AG04449 (cell line): ENCODE measurements at regions not wholly inside any gene's neighbourhood (a gene's known extent, or its start where the extent isn't known, plus 50 kb on each side); places are given as distances from the start of the nearest gene placed in this dataset.
A peak's percentile ranks its signal among the peaks of the same experiment; 100 is the strongest.

Source experiments
- CTCF ChIA-PET: fragments of 350-600 bp; formaldehyde crosslinking; extraction: SDS; loops from one replicate; lab custom pipeline; 2021; ENCODE audit warnings: antibody characterized with exemption; lab: Yijun Ruan, JAX
- POLR2A ChIA-PET: fragments of 400-600, 350-600 bp; formaldehyde crosslinking; extraction: SDS; loops from one replicate; lab custom pipeline; 2020; ENCODE audit warnings: antibody characterized with exemption, inconsistent platforms; lab: Yijun Ruan, JAX
- DNase-seq: peaks from one replicate; pipeline ENCODE4 v3.0.0-alpha.2; 2010; ENCODE audit warnings: low read depth, low spot score
- H3K4me3 ChIP-seq: 2 replicates; pipeline ENCODE4 v1.5.1; 2011; ENCODE audit warnings: low read depth, mild to moderate bottlenecking, control low read depth, low read length
- TF ChIP-seq, protein P1 (sequence below): IDR thresholded peaks from one replicate; pipeline ENCODE4 v1.5.1; 2011; ENCODE audit warnings: mild to moderate bottlenecking, moderate library complexity, low read length, control low read depth, inconsistent platforms; ENCODE audit not compliant: insufficient read depth; ENCODE audit errors: missing control alignments

DNA sequence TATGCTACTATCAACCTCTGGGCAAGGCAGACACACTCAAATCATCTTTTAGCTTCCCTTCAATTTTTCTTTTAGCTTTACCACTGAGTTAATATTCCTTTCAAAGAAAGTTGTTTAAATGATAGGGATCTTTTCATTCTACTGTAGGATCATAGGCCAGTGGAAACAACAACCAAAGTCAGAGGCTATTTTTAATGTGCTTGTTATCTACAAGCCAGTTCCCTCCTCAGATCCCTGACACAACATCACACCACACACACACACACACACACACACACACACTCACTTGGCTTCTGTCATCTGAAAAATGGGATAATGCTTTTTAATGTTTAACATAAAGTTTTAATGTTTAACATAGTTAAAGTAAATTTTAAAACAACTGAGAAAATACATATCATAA is 106.7 kb upstream of the CAV2 start:
- CTCF ChIA-PET = no interaction called here
- no peak overlapping the region for H3K4me3 ChIP-seq
- no peak for DNase-seq
- TF ChIP-seq, protein P1, sequence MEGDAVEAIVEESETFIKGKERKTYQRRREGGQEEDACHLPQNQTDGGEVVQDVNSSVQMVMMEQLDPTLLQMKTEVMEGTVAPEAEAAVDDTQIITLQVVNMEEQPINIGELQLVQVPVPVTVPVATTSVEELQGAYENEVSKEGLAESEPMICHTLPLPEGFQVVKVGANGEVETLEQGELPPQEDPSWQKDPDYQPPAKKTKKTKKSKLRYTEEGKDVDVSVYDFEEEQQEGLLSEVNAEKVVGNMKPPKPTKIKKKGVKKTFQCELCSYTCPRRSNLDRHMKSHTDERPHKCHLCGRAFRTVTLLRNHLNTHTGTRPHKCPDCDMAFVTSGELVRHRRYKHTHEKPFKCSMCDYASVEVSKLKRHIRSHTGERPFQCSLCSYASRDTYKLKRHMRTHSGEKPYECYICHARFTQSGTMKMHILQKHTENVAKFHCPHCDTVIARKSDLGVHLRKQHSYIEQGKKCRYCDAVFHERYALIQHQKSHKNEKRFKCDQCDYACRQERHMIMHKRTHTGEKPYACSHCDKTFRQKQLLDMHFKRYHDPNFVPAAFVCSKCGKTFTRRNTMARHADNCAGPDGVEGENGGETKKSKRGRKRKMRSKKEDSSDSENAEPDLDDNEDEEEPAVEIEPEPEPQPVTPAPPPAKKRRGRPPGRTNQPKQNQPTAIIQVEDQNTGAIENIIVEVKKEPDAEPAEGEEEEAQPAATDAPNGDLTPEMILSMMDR = no peak
- POLR2A ChIA-PET = no interaction called here

DNA sequence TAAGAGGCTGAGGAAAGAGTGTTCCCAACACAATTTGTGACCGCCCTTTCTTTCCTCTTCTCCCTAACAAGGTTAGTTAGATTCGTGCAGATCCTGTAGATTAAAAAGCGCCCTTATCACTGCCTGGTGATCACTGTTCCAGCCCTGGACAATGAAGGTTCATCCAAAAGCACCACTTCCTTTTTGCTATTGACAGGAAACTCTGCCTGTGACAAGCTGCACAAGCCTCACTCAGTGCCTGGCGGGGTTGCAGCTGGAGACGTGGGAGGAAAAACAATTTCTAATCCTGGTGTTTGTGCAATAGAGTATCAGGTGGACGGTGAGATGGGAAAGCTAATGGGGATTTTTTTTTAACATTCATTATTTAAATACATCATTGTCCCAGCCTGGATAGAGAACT is 105.9 kb upstream of the CAV2 start:
- POLR2A ChIA-PET = no interaction called here
- CTCF ChIA-PET = no interaction called here
- no peak for DNase-seq
- no peak overlapping the region for H3K4me3 ChIP-seq
- TF ChIP-seq, protein P1 = no peak

DNA sequence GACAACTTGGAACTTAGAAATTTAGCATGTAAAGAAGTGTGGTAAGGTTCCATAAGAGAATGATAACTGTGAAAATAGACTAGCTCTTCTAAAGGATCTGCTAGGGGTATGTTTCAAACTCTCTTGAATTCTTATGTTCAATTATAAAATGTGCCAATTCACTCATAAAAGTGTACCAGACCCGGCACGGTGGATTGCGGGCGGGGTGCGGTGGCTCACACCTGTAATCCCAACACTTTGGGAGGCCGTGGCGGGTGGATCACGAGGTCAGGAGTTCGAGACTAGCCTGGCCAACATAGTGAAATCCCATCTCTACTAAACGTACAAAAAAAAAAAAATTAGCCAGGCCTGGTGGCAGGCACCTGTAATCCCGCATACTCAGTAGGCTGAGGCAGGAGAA is 105.4 kb upstream of the CAV2 start:
- no peak for DNase-seq
- no peak overlapping the region for H3K4me3 ChIP-seq
- TF ChIP-seq, protein P1 = no peak
- POLR2A ChIA-PET = no interaction called here
- CTCF ChIA-PET = no interaction called here

DNA sequence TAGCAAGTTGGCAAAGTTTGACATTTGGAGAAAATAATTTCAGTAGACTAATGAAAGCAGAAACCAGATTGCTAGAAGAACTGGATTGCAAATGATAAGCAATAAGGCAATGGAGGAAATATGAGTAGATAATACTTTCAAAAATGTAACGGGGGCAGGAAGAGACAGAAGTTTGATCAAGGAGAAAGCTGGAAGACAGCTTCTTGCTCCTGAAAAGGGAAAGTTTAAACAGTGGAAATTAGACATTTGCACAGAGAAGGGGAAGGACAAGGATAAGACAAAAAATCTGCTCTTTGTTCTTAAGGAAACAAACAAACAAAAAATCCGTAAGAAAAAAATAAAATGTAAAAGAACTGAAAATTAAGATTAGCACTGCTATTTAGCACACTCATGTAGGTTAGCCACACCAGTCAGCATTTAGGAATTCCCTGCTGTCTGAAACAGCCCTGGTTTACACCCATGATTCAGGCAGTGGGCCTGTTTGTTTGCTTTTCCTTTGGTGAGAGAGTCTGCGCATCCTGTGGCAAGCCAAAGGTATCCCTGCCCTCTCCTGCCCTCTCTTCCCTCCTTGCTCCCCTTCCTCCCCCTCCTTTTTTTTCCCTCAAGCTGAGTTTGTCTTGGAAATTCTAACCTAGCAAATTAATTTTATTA is 104.3 kb upstream of the CAV2 start:
- TF ChIP-seq, protein P1 = no peak
- POLR2A ChIA-PET = interaction anchor here (1.0 kb wide), 1 partner anchor 131 kb away, joined by 3 read pairs; no protein-coding TSS in a partner anchor
- peak; percentile 76 for DNase-seq
- CTCF ChIA-PET = interaction anchor here (0.6 to 1.2 kb wide), 2 partner anchors 28 to 259 kb away, joined by 3 to 4 read pairs; no protein-coding TSS in a partner anchor
- H3K4me3 ChIP-seq = no peak overlapping the region

DNA sequence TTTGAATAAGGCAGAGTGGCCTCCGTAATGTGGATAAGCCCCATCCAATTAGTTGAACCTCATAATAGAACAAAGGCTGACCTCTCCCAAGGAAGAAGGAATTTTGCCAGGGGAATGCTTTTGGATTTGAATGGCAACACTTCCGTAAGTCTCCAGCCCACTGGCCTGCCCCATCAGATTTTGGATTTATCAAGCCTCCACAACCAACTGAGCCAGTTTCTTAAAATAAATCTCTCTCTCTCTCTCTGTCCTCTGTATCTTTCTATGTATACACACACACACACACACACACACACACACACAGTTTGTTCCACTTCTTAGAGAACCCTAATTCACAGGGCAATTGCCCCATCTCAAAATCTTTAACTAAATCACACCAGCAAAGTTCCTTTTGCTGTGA is 100.9 kb upstream of the CAV2 start:
- POLR2A ChIA-PET = no interaction called here
- CTCF ChIA-PET = no interaction called here
- no peak overlapping the region for H3K4me3 ChIP-seq
- TF ChIP-seq, protein P1 = no peak
- no peak for DNase-seq

DNA sequence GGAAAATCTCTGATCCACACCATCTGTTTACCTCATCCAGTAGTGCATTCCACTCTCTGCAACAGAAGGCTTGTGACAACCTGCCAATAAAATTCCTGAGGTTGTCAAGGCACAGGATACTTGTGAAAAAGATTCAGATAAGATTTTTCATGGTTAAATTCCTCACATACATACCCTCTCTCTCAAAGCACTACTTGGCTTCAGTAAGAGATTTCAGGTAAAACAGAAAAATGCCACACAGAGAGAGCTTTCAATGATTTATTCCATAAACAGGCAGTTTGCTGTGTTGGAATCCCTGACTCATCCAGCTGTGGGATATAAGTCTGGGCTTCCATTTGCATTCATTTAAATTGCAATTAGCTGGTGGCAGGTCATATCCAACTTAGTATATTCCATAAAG is 99.7 kb upstream of the CAV2 start:
- ChIA-PET CTCF (interaction anchor here (1.8 to 2.8 kb wide), 2 partner anchors 141 to 226 kb away, joined by 3 to 11 read pairs; no protein-coding TSS in a partner anchor), POLR2A (interaction anchor here (0.6 to 0.7 kb wide), 2 partner anchors 34 to 71 kb away, joined by 3 read pairs; no protein-coding TSS in a partner anchor)
- DNase-seq = peak; percentile 21
- no peak overlapping the region for H3K4me3 ChIP-seq
- TF ChIP-seq, protein P1 = no peak
